Hepatocyte (in vitro differentiated cells): ENCODE measurements at regions not wholly inside any gene's neighbourhood (a gene's known extent, or its start where the extent isn't known, plus 50 kb on each side); places are given as distances from the start of the nearest gene placed in this dataset.
A peak's percentile ranks its signal among the peaks of the same experiment; 100 is the strongest.

Experiments used
- DNase-seq: peaks from one replicate; pipeline ENCODE4 v3.0.0-alpha.2; 2016; ENCODE audit warnings: low spot score
- H2AFZ ChIP-seq: fragments of 200-600 bp; sonication (generic); 2 replicates; pipeline ENCODE4 v1.6.0; 2016; ENCODE audit warnings: antibody characterized with exemption, mild to moderate bottlenecking
- H3K27ac ChIP-seq: fragments of 200-600 bp; sonication (generic); 2 replicates; pipeline ENCODE4 v1.5.1; 2016; ENCODE audit warnings: mild to moderate bottlenecking
- H3K27me3 ChIP-seq: fragments of 200-600 bp; sonication (generic); 2 replicates; pipeline ENCODE4 v1.6.1; 2016
- H3K36me3 ChIP-seq: fragments of 200-600 bp; sonication (generic); replicated peaks from 2 replicates; pipeline ENCODE4 v1.5.1; 2016; ENCODE audit warnings: low read depth; ENCODE audit not compliant: insufficient read depth
- H3K4me1 ChIP-seq: fragments of 200-600 bp; sonication (generic); 2 replicates; pipeline ENCODE4 v1.5.1; 2016; ENCODE audit warnings: mild to moderate bottlenecking, moderate library complexity; ENCODE audit not compliant: insufficient read depth
- H3K4me2 ChIP-seq: fragments of 200-600 bp; sonication (generic); 2 replicates; pipeline ENCODE4 v1.6.0; 2016
- H3K4me3 ChIP-seq: fragments of 200-600 bp; sonication (generic); 2 replicates; pipeline ENCODE4 v1.5.1; 2016; ENCODE audit warnings: mild to moderate bottlenecking
- H3K79me2 ChIP-seq: fragments of 200-600 bp; sonication (generic); 2 replicates; pipeline ENCODE4 v1.6.0; 2017; ENCODE audit warnings: mild to moderate bottlenecking
- H3K9me2 ChIP-seq: fragments of 200-600 bp; sonication (generic); replicated peaks from 2 replicates; pipeline ENCODE4 v1.6.0; 2017; ENCODE audit warnings: mild to moderate bottlenecking; ENCODE audit not compliant: insufficient read depth
- H3K9me3 ChIP-seq: fragments of 200-600 bp; sonication (generic); 2 replicates; pipeline ENCODE4 v1.5.1; 2016; ENCODE audit warnings: low read depth, mild to moderate bottlenecking
- H4K20me1 ChIP-seq: fragments of 200-600 bp; sonication (generic); 2 replicates; pipeline ENCODE4 v1.6.0; 2016; ENCODE audit warnings: mild to moderate bottlenecking; ENCODE audit not compliant: insufficient read depth, poor library complexity, severe bottlenecking
- EZH2 ChIP-seq: fragments of 200-600 bp; sonication (generic); IDR thresholded peaks from 2 replicates; pipeline ENCODE4 v1.6.1; 2016; ENCODE audit warnings: antibody characterized with exemption, mild to moderate bottlenecking, borderline replicate concordance
- EZH2phosphoT487 ChIP-seq: fragments of 200-600 bp; sonication (generic); IDR thresholded peaks from one replicate; pipeline ENCODE4 v1.6.1; 2018; ENCODE audit warnings: antibody characterized with exemption, mild to moderate bottlenecking, low read depth, moderate library complexity; ENCODE audit not compliant: unreplicated experiment, severe bottlenecking
- WGBS: methylation state at CpG from one replicate; pipeline ENCODE4 v1.1.6; 2016; ENCODE audit warnings: low lambda C conversion rate; ENCODE audit errors: missing lambda C conversion rate; 5-methylcytosine and 5-hydroxymethylcytosine counted together
- TF ChIP-seq, protein P1 (sequence below): fragments of 200-600 bp; sonication (generic); IDR thresholded peaks from 2 replicates; pipeline ENCODE4 v1.5.1; 2016; ENCODE audit warnings: antibody characterized with exemption, mild to moderate bottlenecking; ENCODE audit not compliant: poor library complexity

DNA sequence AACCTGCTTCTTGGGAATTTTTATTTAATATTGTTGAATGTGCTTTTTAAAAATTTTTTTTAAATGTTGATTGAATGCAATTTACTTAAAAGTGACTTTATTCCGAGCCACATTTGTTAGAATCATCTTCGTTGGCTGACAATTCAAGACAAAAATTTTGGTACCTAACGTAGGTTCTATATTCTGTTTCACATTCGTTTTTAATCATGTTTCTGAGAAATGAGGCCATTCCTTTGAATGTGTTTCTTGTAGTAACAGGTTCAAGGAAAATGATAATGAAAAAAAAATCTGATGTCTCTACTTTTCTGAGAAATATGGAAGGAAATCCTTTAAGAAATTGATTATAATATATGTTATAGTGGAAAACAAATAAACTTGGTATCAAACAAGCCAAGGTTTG is 92.3 kb upstream of the DCLK2 start:
- H3K9me2 ChIP-seq, result no peaks in the 10 kb centered on the region
- no peaks in the 10 kb centered on the region for H3K79me2 ChIP-seq
- WGBS, result 96% methylated on average over 4 of the region's 4 CpGs
- no peak for DNase-seq
- H3K36me3 ChIP-seq, result no peaks in the 10 kb centered on the region
- no peak overlapping the region for H3K4me3 ChIP-seq
- no peaks in the 10 kb centered on the region for H3K27me3 ChIP-seq
- no peak overlapping the region for H3K4me2 ChIP-seq
- no peaks in the 10 kb centered on the region for H3K9me3 ChIP-seq
- H4K20me1 ChIP-seq, result no peaks in the 10 kb centered on the region
- no peak overlapping the region for H3K27ac ChIP-seq
- TF ChIP-seq EZH2 (no peak), EZH2phosphoT487 (no peak)
- TF ChIP-seq, protein P1, sequence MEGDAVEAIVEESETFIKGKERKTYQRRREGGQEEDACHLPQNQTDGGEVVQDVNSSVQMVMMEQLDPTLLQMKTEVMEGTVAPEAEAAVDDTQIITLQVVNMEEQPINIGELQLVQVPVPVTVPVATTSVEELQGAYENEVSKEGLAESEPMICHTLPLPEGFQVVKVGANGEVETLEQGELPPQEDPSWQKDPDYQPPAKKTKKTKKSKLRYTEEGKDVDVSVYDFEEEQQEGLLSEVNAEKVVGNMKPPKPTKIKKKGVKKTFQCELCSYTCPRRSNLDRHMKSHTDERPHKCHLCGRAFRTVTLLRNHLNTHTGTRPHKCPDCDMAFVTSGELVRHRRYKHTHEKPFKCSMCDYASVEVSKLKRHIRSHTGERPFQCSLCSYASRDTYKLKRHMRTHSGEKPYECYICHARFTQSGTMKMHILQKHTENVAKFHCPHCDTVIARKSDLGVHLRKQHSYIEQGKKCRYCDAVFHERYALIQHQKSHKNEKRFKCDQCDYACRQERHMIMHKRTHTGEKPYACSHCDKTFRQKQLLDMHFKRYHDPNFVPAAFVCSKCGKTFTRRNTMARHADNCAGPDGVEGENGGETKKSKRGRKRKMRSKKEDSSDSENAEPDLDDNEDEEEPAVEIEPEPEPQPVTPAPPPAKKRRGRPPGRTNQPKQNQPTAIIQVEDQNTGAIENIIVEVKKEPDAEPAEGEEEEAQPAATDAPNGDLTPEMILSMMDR, result no peak
- H2AFZ ChIP-seq, result no peak overlapping the region
- H3K4me1 ChIP-seq, result peaks cover 20% of the 10 kb centered on the region

DNA sequence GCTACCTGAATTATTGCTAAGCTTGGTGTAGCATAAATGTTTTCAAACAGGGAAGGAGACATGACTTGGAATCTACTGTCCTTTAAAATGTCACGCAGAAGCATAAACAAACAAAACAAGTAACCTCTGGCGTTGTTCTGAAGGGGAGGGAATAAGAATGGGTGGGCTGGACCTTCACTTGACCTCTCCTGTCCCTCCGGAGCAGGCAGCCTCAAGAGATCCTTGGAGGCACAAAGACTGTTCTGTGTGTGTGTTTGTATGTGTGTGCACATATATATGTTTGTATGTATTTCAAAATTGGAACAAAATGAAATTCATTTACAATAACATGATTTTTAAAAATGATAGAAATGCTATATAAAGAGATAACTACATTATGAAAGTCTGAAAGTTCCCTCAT is 91.3 kb upstream of the DCLK2 start:
- TF ChIP-seq, protein P1, result no peak
- no peak for TF ChIP-seq EZH2phosphoT487
- TF ChIP-seq EZH2, result no peak
- 36% methylated on average over 3 of the region's 3 CpGs for WGBS
- H4K20me1 ChIP-seq, result no peaks in the 10 kb centered on the region

DNA sequence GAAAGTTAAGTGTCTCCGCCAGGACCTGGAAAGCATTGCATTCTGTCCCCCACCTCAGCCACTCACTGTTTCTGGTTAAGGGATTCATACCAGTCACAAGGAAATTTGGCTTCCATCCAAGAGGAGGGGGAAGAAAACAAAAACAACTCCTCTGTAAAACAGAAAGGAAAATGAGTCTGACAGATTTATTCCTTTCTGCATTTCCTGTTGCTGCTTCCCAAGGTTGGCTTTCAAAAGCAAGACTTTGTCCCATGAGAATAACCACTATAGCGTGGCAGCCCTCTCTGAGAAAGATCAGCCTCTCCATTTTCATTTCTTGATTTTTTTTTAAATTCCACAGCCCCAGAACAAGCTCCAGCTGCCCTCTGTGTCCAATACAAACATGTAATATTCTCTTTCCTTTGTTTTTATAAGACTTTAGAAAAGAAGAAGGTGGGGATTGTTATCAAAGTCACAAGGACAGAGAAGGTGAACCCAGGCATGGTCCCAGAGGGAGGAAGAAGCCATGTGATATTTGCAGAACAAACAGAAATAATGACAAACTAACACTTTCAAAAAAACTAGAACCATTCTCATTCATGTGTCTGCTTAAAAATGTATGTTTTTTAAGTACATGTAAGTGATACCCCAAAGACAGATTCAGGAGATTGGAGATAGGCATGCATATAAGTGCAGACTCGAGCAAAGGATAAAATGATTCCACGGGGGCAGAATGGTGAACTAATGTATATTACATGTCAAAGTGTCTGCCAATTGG is 90.7 kb upstream of the DCLK2 start:
- Histone ChIP-seq H3K9me3 (no peaks in the 10 kb centered on the region), H3K36me3 (no peaks in the 10 kb centered on the region), H3K4me1 (peaks cover 20% of the 10 kb centered on the region), H3K27me3 (no peaks in the 10 kb centered on the region), H3K4me3 (no peak overlapping the region), H3K9me2 (no peaks in the 10 kb centered on the region), H3K27ac (peak overlapping the region; percentile 72), H2AFZ (peak overlapping the region; percentile 20), H3K79me2 (no peaks in the 10 kb centered on the region), H3K4me2 (peak overlapping the region; percentile 59), H4K20me1 (no peaks in the 10 kb centered on the region)
- no peak for TF ChIP-seq EZH2phosphoT487
- TF ChIP-seq, protein P1, result no peak
- no peak for TF ChIP-seq EZH2
- DNase-seq, result peak; percentile 51
- WGBS, result 42% methylated on average over 4 of the region's 4 CpGs

More for the DNA sequence above, 91.3 kb upstream of the DCLK2 start:
- Histone ChIP-seq H3K36me3 (no peaks in the 10 kb centered on the region), H3K9me2 (no peaks in the 10 kb centered on the region), H3K4me2 (peak overlapping the region; percentile 59), H3K4me1 (peaks cover 20% of the 10 kb centered on the region), H3K9me3 (no peaks in the 10 kb centered on the region), H3K79me2 (no peaks in the 10 kb centered on the region), H3K27me3 (no peaks in the 10 kb centered on the region), H2AFZ (peak overlapping the region; percentile 20), H3K27ac (peak overlapping the region; percentile 72), H3K4me3 (no peak overlapping the region)
- DNase-seq, result no peak
